H9 (cell line): ENCODE measurements at regions not wholly inside any gene's neighbourhood (a gene's known extent, or its start where the extent isn't known, plus 50 kb on each side); places are given as distances from the start of the nearest gene placed in this dataset.

Experiments used
- DNase-seq: peaks from one replicate; pipeline ENCODE4 v3.0.0-alpha.2; 2017
- H2AFZ ChIP-seq: one replicate; pipeline ENCODE4 v1.6.1; 2013; ENCODE audit warnings: mild to moderate bottlenecking, low read length, control low read depth, moderate library complexity
- H2AK5ac ChIP-seq: 2 replicates; pipeline ENCODE4 v1.6.1; 2013; ENCODE audit warnings: low read length, control low read depth, mixed read lengths; ENCODE audit not compliant: insufficient read length
- H2BK120ac ChIP-seq: one replicate; pipeline ENCODE4 v1.6.1; 2013; ENCODE audit warnings: low read depth, mild to moderate bottlenecking, low read length, control low read depth, inconsistent platforms; ENCODE audit not compliant: poor library complexity, severe bottlenecking
- H2BK12ac ChIP-seq: 2 replicates; pipeline ENCODE4 v1.6.1; 2013; ENCODE audit warnings: low read length, control low read depth, mixed read lengths, low read depth; ENCODE audit not compliant: insufficient read length
- H2BK15ac ChIP-seq: 2 replicates; pipeline ENCODE4 v1.6.1; 2013; ENCODE audit warnings: low read depth, low read length, control low read depth
- H2BK20ac ChIP-seq: one replicate; pipeline ENCODE4 v1.6.1; 2013; ENCODE audit warnings: low read depth, mild to moderate bottlenecking, low read length, control low read depth, inconsistent platforms; ENCODE audit not compliant: poor library complexity, severe bottlenecking
- H2BK5ac ChIP-seq: 2 replicates; pipeline ENCODE4 v1.6.1; 2013; ENCODE audit warnings: low read length, control low read depth, mixed read lengths; ENCODE audit not compliant: insufficient read length
- H3K14ac ChIP-seq: 2 replicates; pipeline ENCODE4 v1.6.1; 2013; ENCODE audit warnings: low read length, control low read depth; ENCODE audit not compliant: insufficient read depth
- H3K18ac ChIP-seq: 2 replicates; pipeline ENCODE4 v1.6.1; 2013; ENCODE audit warnings: low read depth, mild to moderate bottlenecking, mixed read lengths, low read length, control low read depth; ENCODE audit not compliant: insufficient read length
- H3K23ac ChIP-seq: 2 replicates; pipeline ENCODE4 v1.6.1; 2013; ENCODE audit warnings: low read length, control low read depth, mixed read lengths, low read depth; ENCODE audit not compliant: insufficient read length
- H3K23me2 ChIP-seq: 2 replicates; pipeline ENCODE4 v1.6.1; 2013; ENCODE audit warnings: low read depth, mild to moderate bottlenecking, mixed read lengths, low read length, control low read depth; ENCODE audit not compliant: insufficient read length, poor library complexity, severe bottlenecking
- H3K27ac ChIP-seq: 2 replicates; pipeline ENCODE4 v1.5.1; 2013; ENCODE audit warnings: low read length, control low read depth, mixed read lengths, low read depth; ENCODE audit not compliant: insufficient read length
- H3K27me3 ChIP-seq: 2 replicates; pipeline ENCODE4 v1.6.1; 2013; ENCODE audit warnings: low read length, control low read depth, inconsistent platforms; ENCODE audit not compliant: insufficient read depth
- H3K4ac ChIP-seq: 2 replicates; pipeline ENCODE4 v1.6.1; 2013; ENCODE audit warnings: low read depth, mild to moderate bottlenecking, control low read depth, inconsistent platforms, low read length, moderate library complexity
- H3K4me1 ChIP-seq: 2 replicates; pipeline ENCODE4 v1.6.1; 2013; ENCODE audit warnings: low read length, control low read depth, inconsistent platforms; ENCODE audit not compliant: insufficient read depth
- H3K4me2 ChIP-seq: 2 replicates; pipeline ENCODE4 v1.6.1; 2013; ENCODE audit warnings: low read length, control low read depth, mixed read lengths; ENCODE audit not compliant: insufficient read length, insufficient read depth
- H3K56ac ChIP-seq: 2 replicates; pipeline ENCODE4 v1.6.1; 2013; ENCODE audit warnings: low read depth, mild to moderate bottlenecking, mixed read lengths, low read length, control low read depth; ENCODE audit not compliant: insufficient read length
- H3K79me1 ChIP-seq: 2 replicates; pipeline ENCODE4 v1.6.1; 2013; ENCODE audit warnings: low read depth, mild to moderate bottlenecking, moderate library complexity, low read length, control low read depth, inconsistent platforms; ENCODE audit not compliant: insufficient read depth, poor library complexity, severe bottlenecking
- H3K79me2 ChIP-seq: 2 replicates; pipeline ENCODE4 v1.6.1; 2013; ENCODE audit warnings: low read length, control low read depth, inconsistent platforms; ENCODE audit not compliant: insufficient read depth
- H3K9ac ChIP-seq: 2 replicates; pipeline ENCODE4 v1.6.1; 2013; ENCODE audit warnings: low read length, control low read depth, mixed read lengths; ENCODE audit not compliant: insufficient read length; ENCODE audit errors: extremely low read depth
- H3K9me3 ChIP-seq: one replicate; pipeline ENCODE4 v1.6.1; 2013; ENCODE audit warnings: low read depth, low read length, inconsistent platforms; ENCODE audit not compliant: control insufficient read depth
- H3T11ph ChIP-seq: one replicate; pipeline ENCODE4 v1.6.1; 2013; ENCODE audit warnings: mild to moderate bottlenecking, low read length, control low read depth, inconsistent platforms
- H4K20me1 ChIP-seq: one replicate; pipeline ENCODE4 v1.6.1; 2013; ENCODE audit not compliant: control insufficient read depth, insufficient read length, insufficient read depth
- H4K5ac ChIP-seq: 2 replicates; pipeline ENCODE4 v1.6.1; 2013; ENCODE audit warnings: low read depth, mild to moderate bottlenecking, mixed read lengths, low read length, control low read depth; ENCODE audit not compliant: insufficient read length
- H4K8ac ChIP-seq: replicated peaks from 2 replicates; pipeline ENCODE4 v1.6.1; 2013; ENCODE audit warnings: low read length, control low read depth, mixed read lengths, low read depth; ENCODE audit not compliant: insufficient read length
- H4K91ac ChIP-seq: 2 replicates; pipeline ENCODE4 v1.6.1; 2013; ENCODE audit warnings: low read depth, mild to moderate bottlenecking, moderate library complexity, mixed read lengths, low read length, control low read depth; ENCODE audit not compliant: insufficient read length
- H3K27ac Mint-ChIP-seq, 3 experiments: 2 replicates in 2 of 3; 3 replicates in 1 of 3; pipeline ENCODE4 v1.8.0; 2020 to 2021; ENCODE audit warnings: mixed read lengths in 3 of 3, mild to moderate bottlenecking in 1 of 3, moderate library complexity in 1 of 3
- H3K27me3 Mint-ChIP-seq: 2 replicates; pipeline ENCODE4 v1.8.0; 2021; ENCODE audit warnings: low read depth, mild to moderate bottlenecking, moderate library complexity, mixed read lengths
- H3K36me3 Mint-ChIP-seq, 3 experiments: 2 replicates in 2 of 3; 3 replicates in 1 of 3; pipeline ENCODE4 v1.8.0; 2020 to 2021; ENCODE audit warnings: low read depth in 3 of 3, mixed read lengths in 3 of 3; ENCODE audit not compliant: insufficient read depth in 1 of 3
- H3K4me1 Mint-ChIP-seq, 2 experiments: 2 replicates each; pipeline ENCODE4 v1.8.0; 2020; ENCODE audit warnings: mixed read lengths in 2 of 2
- H3K4me3 Mint-ChIP-seq, 2 experiments: 2 replicates in 1 of 2; 3 replicates in 1 of 2; pipeline ENCODE4 v1.8.0; 2020 to 2021; ENCODE audit warnings: mild to moderate bottlenecking in 2 of 2, mixed read lengths in 2 of 2, moderate library complexity in 1 of 2
- H3K9me3 Mint-ChIP-seq, 2 experiments: 2 replicates in 1 of 2; 3 replicates in 1 of 2; pipeline ENCODE4 v1.8.0; 2020; ENCODE audit warnings: mild to moderate bottlenecking in 2 of 2, mixed read lengths in 2 of 2, moderate library complexity in 1 of 2
- CTCF ChIP-seq: fragments of 200-600 bp; sonication (generic); conservative IDR thresholded peaks from 3 replicates; pipeline ENCODE4 v1.8.0; 2021; ENCODE audit warnings: antibody characterized with exemption, mild to moderate bottlenecking
- WGBS: extraction: QIAGEN DNeasy Blood & Tissue Kit; methylation state at CpG from one replicate; pipeline ENCODE4 v1.1.7; 2013; ENCODE audit warnings: missing lambda C conversion rate, low lambda C conversion rate, mixed read lengths; ENCODE audit not compliant: insufficient read length; ENCODE audit errors: extremely low coverage; 5-methylcytosine and 5-hydroxymethylcytosine counted together

DNA sequence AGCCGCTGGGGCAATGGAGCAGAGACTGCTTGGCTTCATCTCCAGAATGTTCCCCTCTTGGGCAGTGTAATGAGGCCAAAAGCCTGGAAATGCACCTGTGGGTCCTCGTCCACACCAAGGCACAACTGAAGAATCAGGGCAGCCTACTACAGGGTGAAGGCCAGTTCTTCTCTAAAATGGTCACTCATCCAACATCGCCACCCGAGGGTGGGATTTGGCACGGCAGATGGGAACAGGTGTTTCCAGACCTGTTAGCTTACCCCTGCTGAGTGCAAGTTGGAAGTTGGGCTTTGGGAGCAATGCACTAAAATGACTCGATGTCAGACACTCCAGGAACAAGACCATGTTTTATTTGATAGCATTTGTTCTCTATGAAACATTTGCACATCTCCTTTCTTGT, 543.7 kb downstream of the NPHP4 start:
- no peak overlapping the region for H3K14ac ChIP-seq
- no peak overlapping the region for H3K4me3 Mint-ChIP-seq
- H3K27me3 Mint-ChIP-seq = peaks cover 12% of the 10 kb centered on the region; the same call in 1 of the 2 replicates
- no peaks in the 10 kb centered on the region for H3K4me1 ChIP-seq
- H4K5ac ChIP-seq = no peak overlapping the region
- H3K27ac Mint-ChIP-seq = no peak overlapping the region
- H3K79me2 ChIP-seq = no peaks in the 10 kb centered on the region
- no peaks in the 10 kb centered on the region for H3K27me3 ChIP-seq
- no peaks in the 10 kb centered on the region for H3K36me3 Mint-ChIP-seq
- no peaks in the 10 kb centered on the region for H3K9me3 Mint-ChIP-seq
- peak; percentile 67 for TF ChIP-seq CTCF
- no peak overlapping the region for H3K4ac ChIP-seq
- no peak overlapping the region for H2BK5ac ChIP-seq
- H3K9ac ChIP-seq = no peak overlapping the region
- peak; percentile 62 for DNase-seq
- H2BK15ac ChIP-seq = no peak overlapping the region
- H2AK5ac ChIP-seq = no peak overlapping the region
- no peak overlapping the region for H3K18ac ChIP-seq
- H3K23ac ChIP-seq = no peak overlapping the region
- H3K9me3 ChIP-seq = no peaks in the 10 kb centered on the region
- H3K79me1 ChIP-seq = no peaks in the 10 kb centered on the region
- no peak overlapping the region for H2BK120ac ChIP-seq
- H4K91ac ChIP-seq = no peak overlapping the region
- no peak overlapping the region for H2BK12ac ChIP-seq
- no peak overlapping the region for H3K4me2 ChIP-seq
- H3K56ac ChIP-seq = no peak overlapping the region
- peaks cover 8 to 11% of the 10 kb centered on the region in 2 experiments for H3K4me1 Mint-ChIP-seq
- no peaks in the 10 kb centered on the region for H3K23me2 ChIP-seq
- no peak overlapping the region for H3K27ac ChIP-seq
- no peaks in the 10 kb centered on the region for H4K20me1 ChIP-seq
- no peak overlapping the region for H4K8ac ChIP-seq
- H3T11ph ChIP-seq = no peak overlapping the region
- no peak overlapping the region for H2AFZ ChIP-seq
- WGBS = no CpG with 5 or more reads among the region's 6 CpGs
- no peak overlapping the region for H2BK20ac ChIP-seq
